ENCODE measurements at regions not wholly inside any gene's neighbourhood (a gene's known extent, or its start where the extent isn't known, plus 50 kb on each side); places are given as distances from the start of the nearest gene placed in this dataset.

GRCh38 chr6:150651808-150652470 lies 52.3 kb downstream of the PLEKHG1 start:
- no peak for DNase-seq (ENCODE audit: low read depth)

GRCh38 chr6:150652848-150653613 lies 53.3 kb downstream of the PLEKHG1 start:
- DNase-seq (ENCODE audit: low read depth): no peak

GRCh38 chr6:150654608-150655007 lies 54.9 kb downstream of the PLEKHG1 start:
- no peak for DNase-seq (ENCODE audit: low read depth)

- no peak for DNase-seq (ENCODE audit: low read depth)
These were observed 56.5 kb downstream of the PLEKHG1 start for GRCh38 chr6:150656156-150656555.

GRCh38 chr6:150658421-150658820 lies 58.7 kb downstream of the PLEKHG1 start:
- DNase-seq (ENCODE audit: low read depth): no peak

GRCh38 chr6:150659046-150659763 lies 59.5 kb downstream of the PLEKHG1 start:
- no peak for DNase-seq (ENCODE audit: low read depth)

- DNase-seq (ENCODE audit: low read depth): no peak
These were observed 61.7 kb downstream of the PLEKHG1 start for GRCh38 chr6:150661216-150662007.

- DNase-seq (ENCODE audit: low read depth): no peak
These were observed 63.1 kb downstream of the PLEKHG1 start for GRCh38 chr6:150662814-150663213.

- no peak for DNase-seq (ENCODE audit: low read depth)
These were observed 64.4 kb downstream of the PLEKHG1 start for GRCh38 chr6:150664091-150664490.

- DNase-seq (ENCODE audit: low read depth): no peak
These were observed 66.4 kb downstream of the PLEKHG1 start for GRCh38 chr6:150666071-150666470.

- DNase-seq (ENCODE audit: low read depth): no peak
These were observed 67.7 kb downstream of the PLEKHG1 start for GRCh38 chr6:150667359-150667758.

- DNase-seq (ENCODE audit: low read depth): no peak
These were observed 68.5 kb downstream of the PLEKHG1 start for GRCh38 chr6:150667977-150668716.

GRCh38 chr6:150668900-150669302 lies 69.2 kb downstream of the PLEKHG1 start:
- no peak for DNase-seq (ENCODE audit: low read depth)

GRCh38 chr6:150670311-150670710 lies 70.6 kb downstream of the PLEKHG1 start:
- DNase-seq (ENCODE audit: low read depth): no peak

GRCh38 chr6:150672800-150673199 lies 73.1 kb downstream of the PLEKHG1 start:
- DNase-seq (ENCODE audit: low read depth): no peak

- no peak for DNase-seq (ENCODE audit: low read depth)
These were observed 74.1 kb downstream of the PLEKHG1 start for GRCh38 chr6:150673720-150674346.

GRCh38 chr6:150676344-150676743 lies 76.7 kb downstream of the PLEKHG1 start:
- no peak for DNase-seq (ENCODE audit: low read depth)

- DNase-seq (ENCODE audit: low read depth): no peak
These were observed 77.1 kb downstream of the PLEKHG1 start for GRCh38 chr6:150676772-150677171.

- no peak for DNase-seq (ENCODE audit: low read depth)
These were observed 80.8 kb downstream of the PLEKHG1 start for GRCh38 chr6:150680510-150680909.

GRCh38 chr6:150681578-150682395 lies 82.1 kb downstream of the PLEKHG1 start:
- DNase-seq (ENCODE audit: low read depth): no peak

Data from activated T-cell treated with anti-CD3 and anti-CD28 coated beads for 48 hours (primary cell).